Stomach (tissue), 4 donors: ENCODE measurements at regions not wholly inside any gene's neighbourhood (a gene's known extent, or its start where the extent isn't known, plus 50 kb on each side); places are given as distances from the start of the nearest gene placed in this dataset.

Experiments used
- POLR2A ChIP-seq, 4 donors: fragments of 450-650 bp; IDR thresholded peaks; one replicate each; pipeline ENCODE4 v1.6.1; 2016; ENCODE audit warnings: antibody characterized with exemption in 4 of 4, control low read depth in 2 of 4, mild to moderate bottlenecking in 1 of 4, moderate library complexity in 1 of 4
- POLR2AphosphoS5 ChIP-seq, 3 donors: sonication (generic); formaldehyde crosslinking; IDR thresholded peaks; one replicate each; pipeline ENCODE4 v1.6.1; 2016; ENCODE audit warnings: antibody characterized with exemption in 3 of 3
- TF ChIP-seq, protein P1 (sequence below), 7 experiments: fragments of 450-650 bp in 4 of 7; fragments of 200-600 bp in 3 of 7; sonication (generic) in 3 of 7; IDR thresholded peaks; one replicate each; pipeline ENCODE4 v1.5.1; 2016 to 2019; ENCODE audit warnings: antibody characterized with exemption in 7 of 7, control low read depth in 2 of 7, mild to moderate bottlenecking in 1 of 7

DNA sequence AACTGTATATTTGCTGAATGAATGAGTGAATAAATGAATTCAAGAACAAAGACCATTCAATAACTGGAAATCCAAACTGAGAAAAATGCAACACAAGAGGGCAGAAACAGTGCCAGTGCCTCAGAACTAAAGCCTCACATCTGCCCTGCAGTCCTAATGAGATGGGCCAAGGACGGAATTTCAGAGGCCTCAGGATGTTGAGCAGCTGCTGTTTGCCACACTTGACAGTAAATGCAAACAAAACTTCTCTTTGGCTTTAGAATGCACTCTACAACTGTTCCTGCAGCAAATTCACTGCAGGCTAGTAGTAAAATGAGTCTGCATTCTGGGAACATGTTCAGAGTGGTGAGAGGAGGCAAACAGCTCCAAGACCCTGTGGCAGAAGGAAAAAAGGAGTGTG lies 177.6 kb upstream of the LRFN2 start:
- TF ChIP-seq, protein P1, sequence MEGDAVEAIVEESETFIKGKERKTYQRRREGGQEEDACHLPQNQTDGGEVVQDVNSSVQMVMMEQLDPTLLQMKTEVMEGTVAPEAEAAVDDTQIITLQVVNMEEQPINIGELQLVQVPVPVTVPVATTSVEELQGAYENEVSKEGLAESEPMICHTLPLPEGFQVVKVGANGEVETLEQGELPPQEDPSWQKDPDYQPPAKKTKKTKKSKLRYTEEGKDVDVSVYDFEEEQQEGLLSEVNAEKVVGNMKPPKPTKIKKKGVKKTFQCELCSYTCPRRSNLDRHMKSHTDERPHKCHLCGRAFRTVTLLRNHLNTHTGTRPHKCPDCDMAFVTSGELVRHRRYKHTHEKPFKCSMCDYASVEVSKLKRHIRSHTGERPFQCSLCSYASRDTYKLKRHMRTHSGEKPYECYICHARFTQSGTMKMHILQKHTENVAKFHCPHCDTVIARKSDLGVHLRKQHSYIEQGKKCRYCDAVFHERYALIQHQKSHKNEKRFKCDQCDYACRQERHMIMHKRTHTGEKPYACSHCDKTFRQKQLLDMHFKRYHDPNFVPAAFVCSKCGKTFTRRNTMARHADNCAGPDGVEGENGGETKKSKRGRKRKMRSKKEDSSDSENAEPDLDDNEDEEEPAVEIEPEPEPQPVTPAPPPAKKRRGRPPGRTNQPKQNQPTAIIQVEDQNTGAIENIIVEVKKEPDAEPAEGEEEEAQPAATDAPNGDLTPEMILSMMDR (IDR thresholded peaks at IDR 0.05): no peak
- TF ChIP-seq POLR2A (IDR thresholded peaks at IDR 0.05) (no peak), POLR2AphosphoS5 (IDR thresholded peaks at IDR 0.05) (no peak)
